Psoas muscle (tissue), 7 donors: ENCODE measurements at regions not wholly inside any gene's neighbourhood (a gene's known extent, or its start where the extent isn't known, plus 50 kb on each side); places are given as distances from the start of the nearest gene placed in this dataset.

Source experiments
- ATAC-seq, 4 donors: fragments of 200-7000 bp; cut with Tn5 transposase; one replicate each; pipeline ENCODE4 v1.9.1; 2020; ENCODE audit warnings: moderate library complexity in 3 of 4, mild to moderate bottlenecking in 2 of 4
- DNase-seq, 2 donors: peaks; one replicate each; pipeline ENCODE4 v3.0.0-alpha.2; 2020
- H3K27ac ChIP-seq: fragments of 200-600 bp; one replicate; pipeline ENCODE4 v1.8.0; 2022
- H3K27me3 ChIP-seq, 3 donors: fragments of 200-600 bp in 1 of 3; one replicate each; pipeline versions ENCODE4 v1.6.1 to v1.8.0; 2013 to 2022; ENCODE audit warnings: low read length in 2 of 3, mild to moderate bottlenecking in 2 of 3, moderate library complexity in 1 of 3; ENCODE audit not compliant: insufficient read depth in 3 of 3
- H3K36me3 ChIP-seq, 2 donors: fragments of 200-600 bp in 1 of 2; one replicate each; pipeline versions ENCODE4 v1.6.1 to v1.8.0; 2013 to 2022; ENCODE audit warnings: low read depth in 1 of 2, mild to moderate bottlenecking in 1 of 2, moderate library complexity in 1 of 2; ENCODE audit not compliant: insufficient read depth in 1 of 2
- H3K4me1 ChIP-seq: fragments of 200-600 bp; one replicate; pipeline ENCODE4 v1.8.0; 2022
- H3K4me3 ChIP-seq: fragments of 200-600 bp; one replicate; pipeline ENCODE4 v1.8.0; 2022; ENCODE audit warnings: mild to moderate bottlenecking
- H3K9me3 ChIP-seq: fragments of 200-600 bp; one replicate; pipeline ENCODE4 v1.8.0; 2022
- WGBS, 3 donors: extraction: QIAGEN DNeasy Blood & Tissue Kit; methylation state at CpG; one replicate each; pipeline versions ENCODE4 v1.1.6 to v1.1.7; 2013; 5-methylcytosine and 5-hydroxymethylcytosine counted together
- intact Hi-C, 2 donors: fragments of 100-400 bp; cut with DNase I; formaldehyde crosslinking; loops; one replicate each; pipeline versions ENCODE4 v1.11.0 to v1.14.2; 2022
- TF ChIP-seq, protein P1 (sequence below): fragments of 200-600 bp; IDR thresholded peaks from one replicate; pipeline ENCODE4 v1.8.0; 2022; ENCODE audit warnings: antibody characterized with exemption
- donor health status: healthy with polysubstance abuse.
- donor health status: DM: no; HTN: no; CAD: no; lungs with moderate emphysema.
- donor health status: Bipolar disorder and iron deficiency.
- donor health status: healthy.
- donor health status: DM: yes; HTN: yes; CAD: no.
- donor health status: DM: no; HTN: no; CAD: no.
- donor health status: DM: yes; HTN: yes; CAD: no.

DNA sequence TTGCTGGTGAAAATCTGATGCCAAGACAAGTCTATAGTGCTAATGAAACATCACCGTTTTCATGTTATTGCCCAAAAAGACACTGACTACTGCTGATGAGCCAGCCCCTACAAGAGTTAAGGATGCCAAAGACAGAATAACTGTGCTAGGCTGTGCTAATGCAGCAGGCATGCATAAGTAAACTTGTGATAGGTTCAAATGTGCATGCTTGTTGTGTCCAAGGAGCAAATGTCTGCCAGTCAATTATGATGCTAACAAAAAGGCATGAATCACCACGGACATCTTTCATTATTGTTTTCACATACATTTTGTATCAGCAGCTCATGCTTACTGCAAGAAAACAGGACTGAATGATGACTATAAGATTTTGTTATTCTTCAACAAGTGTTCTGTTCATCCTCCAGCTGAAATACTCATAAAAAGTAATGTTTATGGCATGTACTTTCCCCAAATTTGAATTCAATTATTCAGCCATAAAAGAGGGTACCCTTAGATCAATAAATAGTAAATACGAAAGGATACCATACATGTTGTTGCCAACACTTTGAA lies 306.9 kb upstream of the ARSJ start:
- Histone ChIP-seq H3K36me3 (no peaks in the 10 kb centered on the region), H3K4me3 (no peak overlapping the region), H3K27ac (no peak overlapping the region), H3K9me3 (no peaks in the 10 kb centered on the region), H3K4me1 (no peaks in the 10 kb centered on the region), H3K27me3 (no peaks in the 10 kb centered on the region)
- DNase-seq, result no peak
- TF ChIP-seq, protein P1, sequence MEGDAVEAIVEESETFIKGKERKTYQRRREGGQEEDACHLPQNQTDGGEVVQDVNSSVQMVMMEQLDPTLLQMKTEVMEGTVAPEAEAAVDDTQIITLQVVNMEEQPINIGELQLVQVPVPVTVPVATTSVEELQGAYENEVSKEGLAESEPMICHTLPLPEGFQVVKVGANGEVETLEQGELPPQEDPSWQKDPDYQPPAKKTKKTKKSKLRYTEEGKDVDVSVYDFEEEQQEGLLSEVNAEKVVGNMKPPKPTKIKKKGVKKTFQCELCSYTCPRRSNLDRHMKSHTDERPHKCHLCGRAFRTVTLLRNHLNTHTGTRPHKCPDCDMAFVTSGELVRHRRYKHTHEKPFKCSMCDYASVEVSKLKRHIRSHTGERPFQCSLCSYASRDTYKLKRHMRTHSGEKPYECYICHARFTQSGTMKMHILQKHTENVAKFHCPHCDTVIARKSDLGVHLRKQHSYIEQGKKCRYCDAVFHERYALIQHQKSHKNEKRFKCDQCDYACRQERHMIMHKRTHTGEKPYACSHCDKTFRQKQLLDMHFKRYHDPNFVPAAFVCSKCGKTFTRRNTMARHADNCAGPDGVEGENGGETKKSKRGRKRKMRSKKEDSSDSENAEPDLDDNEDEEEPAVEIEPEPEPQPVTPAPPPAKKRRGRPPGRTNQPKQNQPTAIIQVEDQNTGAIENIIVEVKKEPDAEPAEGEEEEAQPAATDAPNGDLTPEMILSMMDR, result no peak
- WGBS, 3 donors, result 79 to 82% (median 80%) methylated on average over 3 of the region's 3 CpGs
- intact Hi-C loops, result no loop called here
- no peak for ATAC-seq

DNA sequence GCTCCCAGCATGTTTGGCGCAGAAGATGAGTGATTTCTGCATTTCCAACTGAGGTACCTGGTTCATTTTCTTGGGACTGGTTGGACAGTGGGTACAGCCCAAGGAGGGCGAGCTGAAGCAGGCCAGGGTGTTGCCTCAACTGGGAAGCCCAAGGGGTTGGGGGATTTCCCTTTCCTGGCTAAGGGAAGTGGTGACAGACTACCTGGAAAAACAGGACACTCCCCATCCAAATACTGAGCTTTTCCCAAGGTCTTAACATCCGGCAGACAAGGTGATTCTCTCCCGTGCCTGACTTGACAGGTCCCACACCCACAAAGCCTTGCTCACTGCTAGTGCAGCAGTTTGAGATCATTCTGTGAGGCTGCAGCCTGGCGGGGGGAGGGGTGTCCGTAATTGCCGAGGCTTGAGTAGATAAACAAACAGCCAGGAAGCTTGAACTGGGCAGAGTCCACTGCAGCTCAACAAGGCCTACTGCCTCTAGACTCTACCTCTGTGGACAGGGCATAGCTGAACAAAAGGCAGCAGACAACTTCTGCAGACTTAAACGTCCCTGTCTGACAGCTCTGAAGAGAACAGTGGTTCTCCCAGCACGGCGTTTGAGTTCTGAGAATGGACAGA lies 307.7 kb upstream of the ARSJ start:
- 73 to 81% (median 78%) methylated on average over 10 of the region's 10 CpGs for WGBS, 3 donors
- no peaks in the 10 kb centered on the region for H3K4me1 ChIP-seq
- H3K9me3 ChIP-seq, result no peaks in the 10 kb centered on the region
- DNase-seq, result no peak
- no peak overlapping the region for H3K27ac ChIP-seq
- TF ChIP-seq, protein P1, result no peak
- ATAC-seq, result no peak
- no peaks in the 10 kb centered on the region for H3K36me3 ChIP-seq
- H3K27me3 ChIP-seq, result no peaks in the 10 kb centered on the region
- intact Hi-C loops, result no loop called here
- no peak overlapping the region for H3K4me3 ChIP-seq

DNA sequence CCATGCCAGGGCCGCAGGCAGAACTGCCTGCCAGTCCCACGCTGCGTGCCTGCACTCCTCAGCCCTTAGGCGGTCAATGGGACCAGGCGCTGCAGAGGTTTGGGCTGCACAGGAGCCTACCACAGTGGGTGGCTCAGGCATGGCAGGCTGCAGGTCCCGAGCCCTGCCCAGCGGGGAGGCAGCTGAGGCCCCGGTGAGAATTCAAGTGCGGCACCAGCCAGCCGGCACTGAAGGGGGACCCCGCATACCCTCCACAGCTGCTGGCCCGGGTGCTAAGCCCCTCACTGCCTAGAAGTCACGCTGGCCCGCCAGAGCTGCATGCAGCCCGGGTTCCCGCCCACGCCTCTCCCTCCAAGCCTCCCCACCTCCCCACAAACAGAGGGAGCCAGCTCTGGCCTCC lies 302.5 kb upstream of the UGT8 start:
- Histone ChIP-seq H3K9me3 (peaks cover 3% of the 10 kb centered on the region), H3K4me1 (no peaks in the 10 kb centered on the region), H3K27me3 (no peaks in the 10 kb centered on the region), H3K36me3 (no peaks in the 10 kb centered on the region), H3K27ac (no peak overlapping the region), H3K4me3 (no peak overlapping the region)
- no peak for DNase-seq
- intact Hi-C loops, result no loop called here
- no peak for ATAC-seq
- WGBS, 3 donors, result 94 to 97% (median 95%) methylated on average over 17 of the region's 17 CpGs
- TF ChIP-seq, protein P1, result no peak

DNA sequence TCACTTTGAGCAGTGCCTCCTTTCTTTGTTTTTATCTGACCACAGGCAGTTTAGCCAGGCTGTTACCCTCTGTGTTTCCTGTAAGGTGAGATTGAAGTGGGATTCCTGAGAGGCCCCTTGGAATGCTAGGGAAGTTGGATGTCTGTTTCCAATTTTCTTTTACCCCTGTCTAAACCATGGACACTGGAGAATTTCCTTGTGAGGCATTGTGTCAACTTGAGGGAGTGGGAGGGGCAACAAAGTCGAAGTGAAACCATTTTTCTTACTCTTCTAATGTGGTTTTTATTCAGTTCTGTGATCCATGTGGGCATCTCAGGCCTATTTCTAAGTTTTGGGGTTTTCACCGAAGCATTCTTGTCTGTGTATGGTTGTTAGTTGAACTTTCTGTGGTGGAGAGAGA lies 296.1 kb upstream of the UGT8 start:
- TF ChIP-seq, protein P1, result no peak
- H3K27ac ChIP-seq, result no peak overlapping the region
- H3K9me3 ChIP-seq, result no peaks in the 10 kb centered on the region
- no peak overlapping the region for H3K4me3 ChIP-seq
- ATAC-seq (no peak), DNase-seq (no peak)
- no peaks in the 10 kb centered on the region for H3K36me3 ChIP-seq
- WGBS, 3 donors, result 58 to 66% (median 65%) methylated on average over 2 of the region's 2 CpGs
- intact Hi-C loops, result no loop called here
- no peaks in the 10 kb centered on the region for H3K27me3 ChIP-seq
- no peaks in the 10 kb centered on the region for H3K4me1 ChIP-seq

DNA sequence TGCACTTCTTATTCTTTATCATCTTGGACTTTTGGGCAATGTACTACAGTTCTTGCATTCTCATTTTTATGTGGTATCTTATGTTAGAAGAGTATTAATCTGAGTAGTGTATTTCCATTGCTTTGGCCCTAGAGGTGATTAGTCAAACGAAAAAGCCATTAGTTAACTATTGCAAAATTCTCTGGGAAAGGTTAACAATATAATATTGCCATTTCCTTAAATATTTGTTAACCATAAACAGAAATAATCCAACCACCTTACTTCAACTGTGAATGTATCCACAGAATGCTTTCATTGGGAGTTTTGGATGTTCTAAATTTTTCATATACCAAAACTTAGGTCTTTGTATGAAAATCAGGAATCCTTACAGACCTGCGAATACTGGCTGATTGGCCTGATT lies 294.6 kb upstream of the UGT8 start:
- intact Hi-C loops, result no loop called here
- no peak for ATAC-seq
- no peak overlapping the region for H3K4me3 ChIP-seq
- DNase-seq, result no peak
- no peaks in the 10 kb centered on the region for H3K27me3 ChIP-seq
- H3K27ac ChIP-seq, result no peak overlapping the region
- H3K36me3 ChIP-seq, result no peaks in the 10 kb centered on the region
- TF ChIP-seq, protein P1, result no peak
- WGBS, 3 donors, result 74 to 81% (median 75%) methylated on average over 2 of the region's 2 CpGs
- H3K4me1 ChIP-seq, result no peaks in the 10 kb centered on the region
- H3K9me3 ChIP-seq, result no peaks in the 10 kb centered on the region
